OCI-LY1 (cell line): ENCODE measurements at regions not wholly inside any gene's neighbourhood (a gene's known extent, or its start where the extent isn't known, plus 50 kb on each side); places are given as distances from the start of the nearest gene placed in this dataset.

ENCODE experiments used
- H2AFZ ChIP-seq: fragments of 200-600 bp; sonication (generic), shearing (Covaris generic); 2 replicates; pipeline ENCODE4 v1.6.0; 2014; ENCODE audit warnings: antibody characterized with exemption, mild to moderate bottlenecking, low read length
- H3F3A ChIP-seq: fragments of 200-600 bp; sonication (generic), shearing (Covaris generic); 2 replicates; pipeline ENCODE4 v1.6.0; 2014; ENCODE audit warnings: mild to moderate bottlenecking, antibody characterized with exemption, low read length, moderate library complexity; ENCODE audit not compliant: insufficient read depth
- H3K27ac ChIP-seq: fragments of 200-600 bp; sonication (generic); 2 replicates; pipeline ENCODE4 v1.5.1; 2014; ENCODE audit warnings: low read length, mixed run types, mild to moderate bottlenecking, low read depth; ENCODE audit not compliant: poor library complexity, severe bottlenecking
- H3K27me3 ChIP-seq: fragments of 200-600 bp; sonication (generic); 2 replicates; pipeline ENCODE4 v1.6.0; 2014; ENCODE audit warnings: antibody characterized with exemption, mild to moderate bottlenecking, low read length, moderate library complexity; ENCODE audit not compliant: insufficient read depth
- H3K36me3 ChIP-seq: fragments of 200-600 bp; sonication (generic); 2 replicates; pipeline ENCODE4 v1.6.1; 2014; ENCODE audit warnings: mild to moderate bottlenecking, antibody characterized with exemption, low read length, moderate library complexity, mixed read lengths; ENCODE audit not compliant: insufficient read depth
- H3K4me1 ChIP-seq: fragments of 200-600 bp; sonication (generic); 2 replicates; pipeline ENCODE4 v1.5.1; 2014; ENCODE audit warnings: mild to moderate bottlenecking, low read length, moderate library complexity; ENCODE audit not compliant: insufficient read depth, severe bottlenecking
- H3K4me2 ChIP-seq: fragments of 200-600 bp; sonication (generic), shearing (Covaris generic); 2 replicates; pipeline ENCODE4 v1.6.1; 2014; ENCODE audit warnings: low read length
- H3K4me3 ChIP-seq: fragments of 200-600 bp; sonication (generic); 2 replicates; pipeline ENCODE4 v1.5.1; 2014; ENCODE audit warnings: low read length, low read depth, mild to moderate bottlenecking, mixed read lengths; ENCODE audit not compliant: poor library complexity, severe bottlenecking
- H3K79me2 ChIP-seq: fragments of 200-600 bp; shearing (Covaris generic); 2 replicates; pipeline ENCODE4 v1.6.1; 2016; ENCODE audit warnings: mixed run types, low read length, mixed read lengths; ENCODE audit not compliant: insufficient read depth
- H3K9ac ChIP-seq: fragments of 200-600 bp; sonication (generic), shearing (Covaris generic); 2 replicates; pipeline ENCODE4 v1.6.1; 2014; ENCODE audit warnings: mild to moderate bottlenecking, low read length, mixed read lengths
- H3K9me2 ChIP-seq: fragments of 200-600 bp; sonication (generic), shearing (Covaris generic); 2 replicates; pipeline ENCODE4 v1.6.1; 2014; ENCODE audit warnings: low read depth, mild to moderate bottlenecking, low read length, mixed read lengths
- H3K9me3 ChIP-seq: fragments of 200-600 bp; shearing (Covaris generic); 2 replicates; pipeline ENCODE4 v1.6.1; 2014; ENCODE audit warnings: low read length, mixed read lengths
- H4K20me1 ChIP-seq: fragments of 200-600 bp; sonication (generic), shearing (Covaris generic); 2 replicates; pipeline ENCODE4 v1.6.0; 2016; ENCODE audit warnings: mild to moderate bottlenecking, low read length; ENCODE audit not compliant: insufficient read depth
- CTCF ChIP-seq: fragments of 200-600 bp; sonication (generic), shearing (Covaris generic); IDR thresholded peaks from 2 replicates; pipeline ENCODE4 v1.5.1; 2017; ENCODE audit warnings: mild to moderate bottlenecking, antibody characterized with exemption, low read length, moderate library complexity, mixed read lengths
- EZH2 ChIP-seq: fragments of 200-600 bp; sonication (generic), shearing (Covaris generic); IDR thresholded peaks from 2 replicates; pipeline ENCODE4 v1.8.0; 2017; ENCODE audit warnings: borderline replicate concordance, mixed run types, mild to moderate bottlenecking, antibody characterized with exemption, low read length, moderate library complexity, mixed read lengths

GRCh38 chr17:13202835-13203234 is 185.0 kb upstream of the ELAC2 start:
- Histone ChIP-seq H3F3A (no peaks in the 10 kb centered on the region), H3K4me2 (no peak overlapping the region), H3K27me3 (no peaks in the 10 kb centered on the region), H3K4me3 (no peak overlapping the region), H4K20me1 (no peaks in the 10 kb centered on the region), H3K9me2 (no peaks in the 10 kb centered on the region), H2AFZ (no peak overlapping the region), H3K4me1 (no peaks in the 10 kb centered on the region), H3K79me2 (no peaks in the 10 kb centered on the region), H3K9me3 (no peaks in the 10 kb centered on the region), H3K36me3 (no peaks in the 10 kb centered on the region), H3K9ac (no peak overlapping the region), H3K27ac (no peak overlapping the region)
- TF ChIP-seq CTCF (no peak), EZH2 (no peak)

- Histone ChIP-seq H3K27me3 (no peaks in the 10 kb centered on the region), H3K4me3 (no peak overlapping the region), H3K79me2 (no peaks in the 10 kb centered on the region), H3F3A (no peaks in the 10 kb centered on the region), H3K9me3 (no peaks in the 10 kb centered on the region), H2AFZ (no peak overlapping the region), H3K9ac (no peak overlapping the region), H3K27ac (no peak overlapping the region), H3K9me2 (no peaks in the 10 kb centered on the region), H3K36me3 (no peaks in the 10 kb centered on the region), H4K20me1 (no peaks in the 10 kb centered on the region), H3K4me1 (no peaks in the 10 kb centered on the region), H3K4me2 (no peak overlapping the region)
- TF ChIP-seq CTCF (no peak), EZH2 (no peak)
Measured at GRCh38 chr17:13200671-13201070, 182.8 kb upstream of the ELAC2 start.

- no peaks in the 10 kb centered on the region for H3K27me3 ChIP-seq
- H3K9me2 ChIP-seq = no peaks in the 10 kb centered on the region
- H3K4me1 ChIP-seq = no peaks in the 10 kb centered on the region
- no peaks in the 10 kb centered on the region for H3K9me3 ChIP-seq
- H3F3A ChIP-seq = no peaks in the 10 kb centered on the region
- H3K36me3 ChIP-seq = no peaks in the 10 kb centered on the region
- TF ChIP-seq EZH2 (no peak), CTCF (no peak)
- no peak overlapping the region for H3K4me3 ChIP-seq
- no peaks in the 10 kb centered on the region for H3K79me2 ChIP-seq
- no peak overlapping the region for H2AFZ ChIP-seq
- no peak overlapping the region for H3K9ac ChIP-seq
- H4K20me1 ChIP-seq = no peaks in the 10 kb centered on the region
- H3K4me2 ChIP-seq = no peak overlapping the region
- H3K27ac ChIP-seq = no peak overlapping the region
Measured at GRCh38 chr17:13199425-13199824, 181.6 kb upstream of the ELAC2 start.
